Muscle layer of colon (tissue), 2 donors: ENCODE measurements at regions not wholly inside any gene's neighbourhood (a gene's known extent, or its start where the extent isn't known, plus 50 kb on each side); places are given as distances from the start of the nearest gene placed in this dataset.
"Not testable (repeated sequence)": the region's sequence is repeated elsewhere in the genome, so short reads cannot be mapped to it uniquely, and the experiment has no call there.

Experiments
- H3K27ac ChIP-seq: one replicate; pipeline ENCODE4 v1.7.0; 2013; ENCODE audit warnings: low read depth, mild to moderate bottlenecking, low read length, moderate library complexity
- H3K27me3 ChIP-seq, 2 donors: one replicate each; pipeline ENCODE4 v1.7.0; 2013; ENCODE audit warnings: low read length in 2 of 2, mild to moderate bottlenecking in 2 of 2; ENCODE audit not compliant: insufficient read depth in 2 of 2, control insufficient read depth in 1 of 2
- H3K36me3 ChIP-seq: one replicate; pipeline ENCODE4 v1.7.0; 2013; ENCODE audit warnings: mild to moderate bottlenecking, low read length; ENCODE audit not compliant: insufficient read depth
- H3K4me1 ChIP-seq: one replicate; pipeline ENCODE4 v1.7.0; 2013; ENCODE audit warnings: mild to moderate bottlenecking, low read length; ENCODE audit not compliant: insufficient read depth
- H3K4me3 ChIP-seq, 2 donors: one replicate each; pipeline ENCODE4 v1.7.0; 2013; ENCODE audit warnings: low read length in 2 of 2, low read depth in 1 of 2, mild to moderate bottlenecking in 1 of 2, moderate library complexity in 1 of 2
- H3K9ac ChIP-seq: one replicate; pipeline ENCODE4 v1.7.0; 2013; ENCODE audit warnings: low read length
- H3K9me3 ChIP-seq: one replicate; pipeline ENCODE4 v1.7.0; 2013; ENCODE audit warnings: mild to moderate bottlenecking, low read length
- donor health status: abdominal sarcoma.
- donor health status: Adenocarcinoma of cecum.

GRCh38 chr17:53004902-53005301, 817.8 kb upstream of the KIF2B start:
- no peaks in the 10 kb centered on the region for H3K36me3 ChIP-seq
- H3K4me1 ChIP-seq: no peaks in the 10 kb centered on the region
- no peaks in the 10 kb centered on the region for H3K27me3 ChIP-seq
- H3K9ac ChIP-seq: no peak overlapping the region
- H3K9me3 ChIP-seq: no peaks in the 10 kb centered on the region
- H3K27ac ChIP-seq: no peak overlapping the region
- H3K4me3 ChIP-seq: no peak overlapping the region

- Histone ChIP-seq H3K27ac (no peak overlapping the region), H3K9me3 (no peaks in the 10 kb centered on the region), H3K36me3 (no peaks in the 10 kb centered on the region), H3K4me3 (no peak overlapping the region), H3K27me3 (no peaks in the 10 kb centered on the region), H3K4me1 (no peaks in the 10 kb centered on the region), H3K9ac (no peak overlapping the region)
These were observed 826.8 kb upstream of the KIF2B start for GRCh38 chr17:52995881-52996280.

GRCh38 chr17:52995147-52995546, 827.6 kb upstream of the KIF2B start:
- Histone ChIP-seq H3K27ac (no peak overlapping the region), H3K4me1 (no peaks in the 10 kb centered on the region), H3K9me3 (no peaks in the 10 kb centered on the region), H3K36me3 (no peaks in the 10 kb centered on the region), H3K27me3 (no peaks in the 10 kb centered on the region), H3K9ac (no peak overlapping the region), H3K4me3 (no peak overlapping the region)

- no peak overlapping the region for H3K4me3 ChIP-seq
- H3K9ac ChIP-seq: no peak overlapping the region
- H3K27me3 ChIP-seq: no peaks in the 10 kb centered on the region
- H3K36me3 ChIP-seq: no peaks in the 10 kb centered on the region
- H3K27ac ChIP-seq: no peak overlapping the region
- H3K4me1 ChIP-seq: no peaks in the 10 kb centered on the region
- no peaks in the 10 kb centered on the region for H3K9me3 ChIP-seq
These were observed 827.6 kb upstream of the CA10 start for GRCh38 chr17:52986056-52986662.

GRCh38 chr17:52982331-52982730, 823.8 kb upstream of the CA10 start:
- Histone ChIP-seq H3K27ac (no peak overlapping the region), H3K27me3 (no peaks in the 10 kb centered on the region), H3K4me3 (no peak overlapping the region), H3K9me3 (no peaks in the 10 kb centered on the region), H3K4me1 (no peaks in the 10 kb centered on the region), H3K36me3 (no peaks in the 10 kb centered on the region), H3K9ac (no peak overlapping the region)

GRCh38 chr17:52979921-52980320, 821.4 kb upstream of the CA10 start:
- H3K9me3 ChIP-seq: no peaks in the 10 kb centered on the region
- no peak overlapping the region for H3K27ac ChIP-seq
- H3K36me3 ChIP-seq: no peaks in the 10 kb centered on the region
- H3K27me3 ChIP-seq: no peaks in the 10 kb centered on the region
- no peaks in the 10 kb centered on the region for H3K4me1 ChIP-seq
- no peak overlapping the region for H3K4me3 ChIP-seq
- H3K9ac ChIP-seq: no peak overlapping the region

GRCh38 chr17:52965856-52966255, 807.3 kb upstream of the CA10 start:
- Histone ChIP-seq H3K9ac (no peak overlapping the region), H3K27ac (no peak overlapping the region), H3K4me3 (no peak overlapping the region), H3K4me1 (no peaks in the 10 kb centered on the region), H3K27me3 (no peaks in the 10 kb centered on the region), H3K9me3 (no peaks in the 10 kb centered on the region), H3K36me3 (no peaks in the 10 kb centered on the region)

GRCh38 chr17:52961751-52962150, 803.2 kb upstream of the CA10 start:
- H3K36me3 ChIP-seq, H3K4me1 ChIP-seq, H3K9ac ChIP-seq, H3K27me3 ChIP-seq, H3K9me3 ChIP-seq, H3K4me3 ChIP-seq, H3K27ac ChIP-seq: not testable (repeated sequence)

- H3K4me1 ChIP-seq: no peaks in the 10 kb centered on the region
- no peak overlapping the region for H3K27ac ChIP-seq
- no peaks in the 10 kb centered on the region for H3K36me3 ChIP-seq
- H3K4me3 ChIP-seq: no peak overlapping the region
- no peaks in the 10 kb centered on the region for H3K27me3 ChIP-seq
- H3K9me3 ChIP-seq: no peaks in the 10 kb centered on the region
- H3K9ac ChIP-seq: no peak overlapping the region
These were observed 798.9 kb upstream of the CA10 start for GRCh38 chr17:52957411-52957810.

GRCh38 chr17:52947418-52947817, 788.9 kb upstream of the CA10 start:
- Histone ChIP-seq H3K36me3 (no peaks in the 10 kb centered on the region), H3K4me1 (no peaks in the 10 kb centered on the region), H3K9me3 (no peaks in the 10 kb centered on the region), H3K4me3 (no peak overlapping the region), H3K27me3 (no peaks in the 10 kb centered on the region), H3K9ac (no peak overlapping the region), H3K27ac (no peak overlapping the region)

- H3K27me3 ChIP-seq: no peaks in the 10 kb centered on the region
- no peak overlapping the region for H3K9ac ChIP-seq
- H3K9me3 ChIP-seq: no peaks in the 10 kb centered on the region
- H3K27ac ChIP-seq: no peak overlapping the region
- H3K36me3 ChIP-seq: no peaks in the 10 kb centered on the region
- H3K4me1 ChIP-seq: no peaks in the 10 kb centered on the region
- no peak overlapping the region for H3K4me3 ChIP-seq
These were observed 780.2 kb upstream of the CA10 start for GRCh38 chr17:52938623-52939230.

- no peaks in the 10 kb centered on the region for H3K36me3 ChIP-seq
- H3K4me1 ChIP-seq: no peaks in the 10 kb centered on the region
- H3K9ac ChIP-seq: no peak overlapping the region
- no peaks in the 10 kb centered on the region for H3K9me3 ChIP-seq
- no peaks in the 10 kb centered on the region for H3K27me3 ChIP-seq
- no peak overlapping the region for H3K27ac ChIP-seq
- H3K4me3 ChIP-seq: no peak overlapping the region
These were observed 772.1 kb upstream of the CA10 start for GRCh38 chr17:52930581-52930980.
